Lower leg skin (tissue), 4 donors: ENCODE measurements at regions not wholly inside any gene's neighbourhood (a gene's known extent, or its start where the extent isn't known, plus 50 kb on each side); places are given as distances from the start of the nearest gene placed in this dataset.
"Not testable (repeated sequence)": the region's sequence is repeated elsewhere in the genome, so short reads cannot be mapped to it uniquely, and the experiment has no call there.

Source experiments
- DNase-seq, 2 donors: peaks; one replicate each; pipeline ENCODE4 v3.0.0-alpha.2; 2019; ENCODE audit warnings: low spot score in 2 of 2
- H3K4me3 ChIP-seq: fragments of 200-600 bp; sonication (generic); 2 replicates; pipeline ENCODE4 v1.5.1; 2017; ENCODE audit warnings: mild to moderate bottlenecking, low read depth; ENCODE audit not compliant: poor library complexity, severe bottlenecking
- POLR2A ChIP-seq, 2 donors: fragments of 450-650 bp; IDR thresholded peaks; one replicate each; pipeline ENCODE4 v1.6.1; 2016 to 2017; ENCODE audit warnings: antibody characterized with exemption in 2 of 2, mild to moderate bottlenecking in 1 of 2, moderate library complexity in 1 of 2
- WGBS, 2 donors: methylation state at CpG; one replicate each; pipeline ENCODE4 v1.1.5; 2018; 5-methylcytosine and 5-hydroxymethylcytosine counted together
- intact Hi-C: fragments of 100-400 bp; cut with DNase I; formaldehyde crosslinking; loops from one replicate; pipeline ENCODE4 v1.15.0; 2023; ENCODE audit warnings: low total_unique reads
- TF ChIP-seq, protein P1 (sequence below), 3 donors: fragments of 450-650 bp; IDR thresholded peaks; one replicate each; pipeline ENCODE4 v1.5.1; 2016; ENCODE audit warnings: antibody characterized with exemption in 3 of 3, mild to moderate bottlenecking in 3 of 3, moderate library complexity in 2 of 3

GRCh38 chr13:89199138-89199537, 1528.0 kb downstream of the SLITRK5 start:
- TF ChIP-seq, protein P1, sequence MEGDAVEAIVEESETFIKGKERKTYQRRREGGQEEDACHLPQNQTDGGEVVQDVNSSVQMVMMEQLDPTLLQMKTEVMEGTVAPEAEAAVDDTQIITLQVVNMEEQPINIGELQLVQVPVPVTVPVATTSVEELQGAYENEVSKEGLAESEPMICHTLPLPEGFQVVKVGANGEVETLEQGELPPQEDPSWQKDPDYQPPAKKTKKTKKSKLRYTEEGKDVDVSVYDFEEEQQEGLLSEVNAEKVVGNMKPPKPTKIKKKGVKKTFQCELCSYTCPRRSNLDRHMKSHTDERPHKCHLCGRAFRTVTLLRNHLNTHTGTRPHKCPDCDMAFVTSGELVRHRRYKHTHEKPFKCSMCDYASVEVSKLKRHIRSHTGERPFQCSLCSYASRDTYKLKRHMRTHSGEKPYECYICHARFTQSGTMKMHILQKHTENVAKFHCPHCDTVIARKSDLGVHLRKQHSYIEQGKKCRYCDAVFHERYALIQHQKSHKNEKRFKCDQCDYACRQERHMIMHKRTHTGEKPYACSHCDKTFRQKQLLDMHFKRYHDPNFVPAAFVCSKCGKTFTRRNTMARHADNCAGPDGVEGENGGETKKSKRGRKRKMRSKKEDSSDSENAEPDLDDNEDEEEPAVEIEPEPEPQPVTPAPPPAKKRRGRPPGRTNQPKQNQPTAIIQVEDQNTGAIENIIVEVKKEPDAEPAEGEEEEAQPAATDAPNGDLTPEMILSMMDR (IDR thresholded peaks at IDR 0.05): no peak
- WGBS, 2 donors: 22 to 26% methylated on average over 4 of the region's 4 CpGs
- H3K4me3 ChIP-seq: no peak overlapping the region
- DNase-seq: no peak
- intact Hi-C loops: no loop called here

GRCh38 chr13:89204435-89204834, 1533.3 kb downstream of the SLITRK5 start:
- no peak for DNase-seq
- H3K4me3 ChIP-seq: no peak overlapping the region
- no peak for TF ChIP-seq POLR2A (IDR thresholded peaks at IDR 0.05)
- TF ChIP-seq, protein P1 (IDR thresholded peaks at IDR 0.05): no peak
- 83 to 86% methylated on average over 1 of the region's 1 CpG for WGBS, 2 donors
- intact Hi-C loops: no loop called here

DNA sequence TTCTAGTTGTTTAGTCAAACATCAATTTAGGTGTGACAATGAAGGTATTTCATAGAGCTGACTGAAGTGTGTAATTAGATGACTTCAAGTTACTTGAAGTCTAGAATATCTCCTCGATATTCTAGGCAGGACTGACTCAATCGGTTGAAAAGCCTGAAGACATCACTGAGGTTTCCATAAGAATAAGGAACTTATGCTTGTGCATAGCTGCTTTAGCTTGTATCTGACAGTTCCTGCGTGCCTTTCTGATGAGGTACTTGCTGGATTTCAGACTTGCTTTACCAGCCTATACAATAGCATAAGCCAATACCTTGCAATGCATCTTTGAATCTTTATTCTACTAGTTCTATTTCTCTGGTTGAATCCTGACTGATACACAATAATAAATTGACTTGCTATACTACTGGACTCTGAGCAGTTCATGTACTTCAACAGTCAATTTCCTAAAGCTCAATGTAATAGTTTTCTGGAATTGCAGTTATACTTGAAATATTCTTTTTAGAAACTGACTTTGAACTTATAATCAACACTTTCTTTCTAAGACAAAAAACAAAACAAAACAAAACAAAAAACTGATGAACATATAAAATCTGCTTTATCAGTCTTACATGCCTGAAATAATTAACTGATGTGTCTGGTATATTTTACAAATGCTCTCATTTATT, 1534.8 kb downstream of the SLITRK5 start:
- 76 to 80% methylated on average over 3 of the region's 3 CpGs for WGBS, 2 donors
- intact Hi-C loops: no loop called here
- TF ChIP-seq POLR2A (IDR thresholded peaks at IDR 0.05): no peak
- TF ChIP-seq, protein P1 (IDR thresholded peaks at IDR 0.05): no peak
- no peak overlapping the region for H3K4me3 ChIP-seq
- DNase-seq: no peak

DNA sequence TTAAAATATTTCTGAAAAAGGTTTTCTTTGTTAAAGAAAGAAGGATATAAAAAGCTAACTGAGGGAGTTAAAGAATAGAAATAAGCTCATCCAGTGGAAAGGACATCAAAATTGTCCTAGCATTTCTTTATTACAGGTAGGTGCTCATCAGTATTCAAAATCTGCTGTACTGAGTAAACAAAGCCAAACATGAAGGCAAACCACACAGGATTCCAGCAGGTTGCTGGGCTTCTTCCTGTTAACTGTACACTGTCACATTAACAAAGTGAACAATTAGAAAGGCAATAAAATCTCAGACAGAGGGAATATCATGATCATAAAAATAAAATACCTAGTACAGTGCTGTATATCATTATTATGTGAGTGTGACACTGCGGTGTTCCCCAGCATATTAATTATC, 1541.0 kb downstream of the SLITRK5 start:
- intact Hi-C loops: no loop called here
- H3K4me3 ChIP-seq: no peak overlapping the region
- DNase-seq: no peak
- WGBS, 2 donors: 59 to 71% methylated on average over 1 of the region's 1 CpG
- TF ChIP-seq, protein P1 (IDR thresholded peaks at IDR 0.05): no peak
- no peak for TF ChIP-seq POLR2A (IDR thresholded peaks at IDR 0.05)

DNA sequence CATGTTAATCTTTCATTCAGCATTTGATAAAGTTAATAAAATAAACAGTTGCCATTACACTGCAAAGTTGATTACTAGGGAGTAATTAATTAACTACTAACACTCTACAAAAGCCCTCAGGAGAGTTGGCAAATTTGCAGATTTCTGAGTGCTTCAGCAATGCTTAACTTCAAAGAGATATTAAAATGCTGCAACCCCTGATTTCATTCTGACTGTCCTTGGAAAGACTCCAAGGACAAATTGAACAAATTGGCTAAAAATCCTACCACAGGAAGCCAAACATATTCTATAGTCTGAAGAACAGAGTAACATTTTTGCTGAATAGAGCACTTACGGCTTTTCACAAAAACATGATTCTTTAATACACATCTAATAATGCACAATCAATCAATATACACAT, 1543.0 kb downstream of the SLITRK5 start:
- 34 to 45% methylated on average over 1 of the region's 1 CpG for WGBS, 2 donors
- no peak for TF ChIP-seq POLR2A (IDR thresholded peaks at IDR 0.05)
- TF ChIP-seq, protein P1 (IDR thresholded peaks at IDR 0.05): no peak
- no peak overlapping the region for H3K4me3 ChIP-seq
- no peak for DNase-seq
- intact Hi-C loops: no loop called here

DNA sequence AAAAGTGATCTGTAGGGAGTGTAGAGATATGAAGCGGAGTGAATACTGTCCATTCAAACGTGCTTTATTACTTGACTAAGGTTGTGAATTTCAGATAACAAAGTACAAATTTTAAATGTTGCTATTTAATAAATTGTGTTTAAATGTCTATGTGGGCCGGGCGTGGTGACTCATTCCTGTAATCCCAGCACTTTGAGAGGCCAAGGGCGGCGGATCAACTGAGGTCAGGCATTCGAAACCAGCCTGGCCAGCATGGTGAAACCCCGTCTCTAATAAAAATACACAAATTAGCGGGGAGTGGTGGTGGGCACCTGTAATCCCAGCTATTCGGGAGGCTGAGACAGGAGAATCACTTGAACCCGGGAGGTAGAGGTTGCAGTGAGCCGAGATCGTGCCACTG, 1544.1 kb downstream of the SLITRK5 start:
- H3K4me3 ChIP-seq, DNase-seq, intact Hi-C loops: not testable (repeated sequence)
- WGBS, 2 donors: 84 to 85% methylated on average over 13 of the region's 13 CpGs
